ENCODE measurements at regions not wholly inside any gene's neighbourhood (a gene's known extent, or its start where the extent isn't known, plus 50 kb on each side); places are given as distances from the start of the nearest gene placed in this dataset.

- TF ChIP-seq CTCF (IDR thresholded peaks at IDR 0.05) (no peak), POLR2A (IDR thresholded peaks at IDR 0.05) (no peak)
These were observed 140.9 kb upstream of the ETS2 start for GRCh38 chr21:38664841-38665240.
